ENCODE measurements at regions not wholly inside any gene's neighbourhood (a gene's known extent, or its start where the extent isn't known, plus 50 kb on each side); places are given as distances from the start of the nearest gene placed in this dataset.

DNA sequence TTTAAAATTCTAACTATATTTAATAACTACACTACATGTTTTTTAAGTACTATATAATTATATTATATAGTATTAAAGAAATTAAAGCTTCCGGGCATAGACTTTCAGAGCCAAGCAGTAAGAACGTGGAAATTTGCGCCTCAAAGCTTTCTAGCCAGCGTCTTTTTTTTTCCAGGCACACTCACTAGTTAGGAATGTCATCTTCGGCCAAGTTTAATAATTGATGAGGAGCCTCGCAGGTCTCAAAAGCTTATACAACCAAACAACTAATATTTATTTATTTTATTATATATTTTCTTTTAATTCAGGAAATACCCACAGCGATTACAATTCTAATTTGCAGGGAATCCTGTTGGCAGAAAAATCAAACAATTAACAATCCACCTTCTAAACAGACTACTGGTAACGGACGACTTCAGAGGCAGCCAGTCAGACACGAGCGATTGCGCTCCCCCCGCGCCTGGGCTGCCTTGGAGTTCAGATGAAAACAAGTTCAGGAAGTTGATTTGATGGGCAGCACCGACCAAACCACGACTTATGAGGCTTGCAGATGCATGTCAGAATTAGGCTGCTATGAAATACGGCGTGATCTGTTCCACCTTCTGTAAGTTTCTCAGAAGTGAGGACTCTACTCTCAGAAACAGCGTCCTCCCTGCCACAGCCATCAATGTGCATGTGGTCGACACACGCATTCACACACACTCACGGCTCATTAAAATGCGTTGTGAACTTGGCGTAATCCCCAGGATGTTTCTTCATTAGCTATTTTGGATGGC lies 431.8 kb upstream of the MGMT start:
- in situ Hi-C loops (cut with MboI; ENCODE audit: low sequenced_read_pairs, unreplicated experiment), result loop anchor here (25.0 kb wide), 1 partner anchor 927 kb away; the partner anchor contains the start of gene EBF3
- TF ChIP-seq CTCF (IDR thresholded peaks at IDR 0.05; ENCODE audit: borderline replicate concordance, control extremely low read depth, extremely low read depth, insufficient read depth, missing control alignments), result no peak
- DNase-seq (ENCODE audit: low spot score), result no peak

DNA sequence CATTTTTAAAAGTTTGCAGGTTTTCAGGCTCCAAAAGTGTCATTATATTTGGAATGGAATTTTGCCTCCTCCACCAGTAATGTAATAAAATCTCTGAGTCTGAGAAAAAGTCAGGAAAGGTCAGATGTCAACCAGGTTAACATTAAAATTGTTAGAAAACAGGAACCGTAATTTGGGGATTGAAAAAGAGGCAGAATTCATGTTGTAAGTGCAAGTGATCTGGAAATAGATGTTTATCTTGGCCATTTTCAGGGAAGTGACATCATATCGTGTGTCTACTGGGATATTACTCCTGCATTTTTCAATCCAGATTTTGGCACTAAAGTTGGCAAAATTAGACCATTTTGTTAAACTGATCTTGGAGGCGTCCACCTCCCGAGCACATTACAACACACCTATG lies 428.5 kb upstream of the MGMT start:
- DNase-seq (ENCODE audit: low spot score), result no peak
- TF ChIP-seq CTCF (IDR thresholded peaks at IDR 0.05; ENCODE audit: borderline replicate concordance, control extremely low read depth, extremely low read depth, insufficient read depth, missing control alignments), result no peak
- in situ Hi-C loops (cut with MboI; ENCODE audit: low sequenced_read_pairs, unreplicated experiment), result loop anchor here (25.0 kb wide), 1 partner anchor 924 kb away; the partner anchor contains the start of gene EBF3

GRCh38 chr10:129039406-129040370 lies 427.4 kb upstream of the MGMT start:
- no peak for DNase-seq (ENCODE audit: low spot score)
- no peak for TF ChIP-seq CTCF (IDR thresholded peaks at IDR 0.05; ENCODE audit: borderline replicate concordance, control extremely low read depth, extremely low read depth, insufficient read depth, missing control alignments)
- in situ Hi-C loops (cut with MboI; ENCODE audit: low sequenced_read_pairs, unreplicated experiment), result loop anchor here (25.0 kb wide), 1 partner anchor 923 kb away; the partner anchor contains the start of gene EBF3

DNA sequence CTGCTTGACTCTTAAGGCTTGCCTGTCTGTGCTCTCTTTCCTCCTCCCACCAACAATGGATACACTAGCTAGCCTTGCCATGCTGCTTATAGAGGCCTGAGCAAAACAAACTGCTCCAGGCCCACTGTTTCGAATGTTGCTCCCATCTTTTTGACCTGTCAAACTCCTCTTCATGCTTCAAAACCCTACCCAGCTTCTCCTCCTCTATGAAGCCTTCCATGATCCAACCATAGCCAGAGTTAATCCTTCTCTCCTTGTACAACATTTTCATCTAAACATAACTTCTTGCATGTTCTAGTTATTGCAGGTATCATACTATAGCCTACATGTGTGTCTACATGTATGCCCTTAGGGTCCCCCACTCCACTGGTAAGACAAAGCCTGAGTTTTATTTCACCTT lies 426.7 kb upstream of the MGMT start:
- DNase-seq (ENCODE audit: low spot score), result no peak
- no peak for TF ChIP-seq CTCF (IDR thresholded peaks at IDR 0.05; ENCODE audit: borderline replicate concordance, control extremely low read depth, extremely low read depth, insufficient read depth, missing control alignments)
- in situ Hi-C loops (cut with MboI; ENCODE audit: low sequenced_read_pairs, unreplicated experiment), result loop anchor here (25.0 kb wide), 1 partner anchor 922 kb away; the partner anchor contains the start of gene EBF3

DNA sequence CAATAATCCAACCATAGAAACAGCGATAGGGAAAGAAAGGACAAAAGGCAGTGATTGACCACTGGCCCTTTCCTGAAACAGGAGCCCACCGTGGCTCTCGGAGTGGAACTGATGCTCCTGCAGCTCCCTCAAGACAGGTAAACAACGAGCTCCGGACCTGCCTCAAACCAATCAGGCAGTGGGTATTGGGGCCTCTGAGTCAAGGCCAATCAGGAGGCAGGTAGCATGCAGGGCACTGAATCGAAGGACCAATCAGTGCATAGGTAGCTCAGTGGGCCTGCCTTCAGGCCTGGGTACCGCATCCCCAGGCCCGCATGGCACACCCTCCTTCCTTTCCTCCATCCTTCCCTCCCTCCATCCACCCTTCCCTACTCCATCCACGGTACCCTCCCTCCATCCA lies 425.1 kb upstream of the MGMT start:
- DNase-seq (ENCODE audit: low spot score), result no peak
- in situ Hi-C loops (cut with MboI; ENCODE audit: low sequenced_read_pairs, unreplicated experiment), result loop anchor here (25.0 kb wide), 1 partner anchor 920 kb away; the partner anchor contains the start of gene EBF3
- TF ChIP-seq CTCF (IDR thresholded peaks at IDR 0.05; ENCODE audit: borderline replicate concordance, control extremely low read depth, extremely low read depth, insufficient read depth, missing control alignments), result no peak
